Caco-2 (cell line): ENCODE measurements at regions not wholly inside any gene's neighbourhood (a gene's known extent, or its start where the extent isn't known, plus 50 kb on each side); places are given as distances from the start of the nearest gene placed in this dataset.

Experiments
- BruUV-seq: library from RNA; stranded (reverse); fragments of 400-500 nt; replicated peaks from 2 replicates; lab custom pipeline; 2021; lab: Mats Ljungman, UMichigan
- CTCF ChIA-PET: fragments of 300-600 bp; sonication (Branson Sonifier 250); formaldehyde crosslinking; loops from one replicate; lab custom pipeline; 2022; ENCODE audit warnings: antibody characterized with exemption; lab: Charles Lee
- POLR2A ChIA-PET: fragments of 300-600 bp; sonication (Branson Sonifier 250); formaldehyde crosslinking; loops from one replicate; lab custom pipeline; 2022; ENCODE audit warnings: antibody characterized with exemption; lab: Charles Lee
- DNase-seq, 2 experiments: peaks; one replicate each; pipeline versions ENCODE4 v3.0.0 to v3.0.0-alpha.2; 2020 to 2022
- H3K27me3 ChIP-seq: replicated peaks from 2 replicates; pipeline ENCODE4 v1.6.0; 2011; ENCODE audit warnings: low read length; ENCODE audit not compliant: control insufficient read depth, insufficient read depth
- H3K36me3 ChIP-seq: 2 replicates; pipeline ENCODE4 v1.5.1; 2011; ENCODE audit warnings: low read length; ENCODE audit not compliant: control insufficient read depth, insufficient read depth
- H3K4me1 ChIP-seq: fragments of 250-450 bp; sonication (Bioruptor Pico); 2 replicates; pipeline ENCODE4 v1.5.1; 2020; ENCODE audit warnings: mild to moderate bottlenecking
- H3K4me3 ChIP-seq: 2 replicates; pipeline ENCODE4 v1.5.1; 2011; ENCODE audit warnings: low read depth, mild to moderate bottlenecking, control low read depth, low read length
- H3K9me3 ChIP-seq: fragments of 250-450 bp; sonication (Bioruptor Pico); 2 replicates; pipeline ENCODE4 v1.5.1; 2020; ENCODE audit warnings: mild to moderate bottlenecking, moderate library complexity
- H3K27ac Mint-ChIP-seq: one replicate; pipeline ENCODE4 v1.8.0; 2022; ENCODE audit warnings: mixed read lengths; ENCODE audit not compliant: unreplicated experiment
- H3K27me3 Mint-ChIP-seq: one replicate; pipeline ENCODE4 v1.8.0; 2022; ENCODE audit warnings: mixed read lengths; ENCODE audit not compliant: insufficient read depth, unreplicated experiment
- H3K36me3 Mint-ChIP-seq: one replicate; pipeline ENCODE4 v1.8.0; 2022; ENCODE audit warnings: mild to moderate bottlenecking, mixed read lengths; ENCODE audit not compliant: insufficient read depth, unreplicated experiment
- H3K4me1 Mint-ChIP-seq: one replicate; pipeline ENCODE4 v1.8.0; 2022; ENCODE audit warnings: low read depth, mixed read lengths; ENCODE audit not compliant: unreplicated experiment
- H3K4me3 Mint-ChIP-seq: one replicate; pipeline ENCODE4 v1.8.0; 2022; ENCODE audit warnings: mild to moderate bottlenecking, moderate library complexity, mixed read lengths; ENCODE audit not compliant: unreplicated experiment
- H3K9me3 Mint-ChIP-seq: one replicate; pipeline ENCODE4 v1.8.0; 2022; ENCODE audit warnings: mixed read lengths; ENCODE audit not compliant: unreplicated experiment
- intact Hi-C: fragments of 100-400 bp; cut with micrococcal nuclease; formaldehyde crosslinking; loops from one replicate; pipeline ENCODE4 v1.10.0; 2022; ENCODE audit not compliant: unreplicated experiment
- TF ChIP-seq, protein P1 (sequence below), 2 experiments: fragments of 200-600 bp in 1 of 2; IDR thresholded peaks; 1 replicate in 1 of 2; 2 replicates in 1 of 2; pipeline versions ENCODE4 v1.5.1 to v1.8.0; 2011 to 2022; ENCODE audit warnings: antibody characterized with exemption in 1 of 2, control low read depth in 1 of 2, inconsistent platforms in 1 of 2, low read depth in 1 of 2, low read length in 1 of 2, mild to moderate bottlenecking in 1 of 2, moderate library complexity in 1 of 2; ENCODE audit not compliant: insufficient read depth in 1 of 2, severe bottlenecking in 1 of 2, unreplicated experiment in 1 of 2

- peak overlapping the region; percentile 39 for H3K4me3 Mint-ChIP-seq
- ChIA-PET CTCF (no interaction called here), POLR2A (no interaction called here)
- H3K27me3 Mint-ChIP-seq = no peaks in the 10 kb centered on the region
- TF ChIP-seq, protein P1, sequence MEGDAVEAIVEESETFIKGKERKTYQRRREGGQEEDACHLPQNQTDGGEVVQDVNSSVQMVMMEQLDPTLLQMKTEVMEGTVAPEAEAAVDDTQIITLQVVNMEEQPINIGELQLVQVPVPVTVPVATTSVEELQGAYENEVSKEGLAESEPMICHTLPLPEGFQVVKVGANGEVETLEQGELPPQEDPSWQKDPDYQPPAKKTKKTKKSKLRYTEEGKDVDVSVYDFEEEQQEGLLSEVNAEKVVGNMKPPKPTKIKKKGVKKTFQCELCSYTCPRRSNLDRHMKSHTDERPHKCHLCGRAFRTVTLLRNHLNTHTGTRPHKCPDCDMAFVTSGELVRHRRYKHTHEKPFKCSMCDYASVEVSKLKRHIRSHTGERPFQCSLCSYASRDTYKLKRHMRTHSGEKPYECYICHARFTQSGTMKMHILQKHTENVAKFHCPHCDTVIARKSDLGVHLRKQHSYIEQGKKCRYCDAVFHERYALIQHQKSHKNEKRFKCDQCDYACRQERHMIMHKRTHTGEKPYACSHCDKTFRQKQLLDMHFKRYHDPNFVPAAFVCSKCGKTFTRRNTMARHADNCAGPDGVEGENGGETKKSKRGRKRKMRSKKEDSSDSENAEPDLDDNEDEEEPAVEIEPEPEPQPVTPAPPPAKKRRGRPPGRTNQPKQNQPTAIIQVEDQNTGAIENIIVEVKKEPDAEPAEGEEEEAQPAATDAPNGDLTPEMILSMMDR (IDR thresholded peaks at IDR 0.05; ENCODE audit: insufficient read depth in 1 of 2, low read depth in 1 of 2, low read length in 1 of 2, severe bottlenecking in 1 of 2, unreplicated experiment in 1 of 2) = no peak
- no peaks in the 10 kb centered on the region for H3K27me3 ChIP-seq
- no peaks in the 10 kb centered on the region for H3K36me3 Mint-ChIP-seq
- peak overlapping the region; percentile 37 for H3K27ac Mint-ChIP-seq
- H3K9me3 Mint-ChIP-seq = no peaks in the 10 kb centered on the region
- peaks cover 21% of the 10 kb centered on the region for H3K4me1 Mint-ChIP-seq
- H3K4me1 ChIP-seq = peaks cover 18% of the 10 kb centered on the region
- peak in 1 of 2 experiments; percentile 37 for DNase-seq
- no peak overlapping the region for H3K4me3 ChIP-seq
- no peaks in the 10 kb centered on the region for H3K9me3 ChIP-seq
- no peaks in the 10 kb centered on the region for H3K36me3 ChIP-seq
- intact Hi-C loops = no loop called here
- no TSS peak for BruUV-seq
Measured at GRCh38 chr12:114944736-114945135, 260.8 kb upstream of the TBX3 start.

- no TSS peak for BruUV-seq
- Mint-ChIP-seq H3K27me3 (no peaks in the 10 kb centered on the region), H3K36me3 (no peaks in the 10 kb centered on the region), H3K27ac (no peak overlapping the region), H3K9me3 (no peaks in the 10 kb centered on the region), H3K4me1 (peaks cover 21% of the 10 kb centered on the region), H3K4me3 (no peak overlapping the region)
- ChIA-PET CTCF (no interaction called here), POLR2A (no interaction called here)
- Histone ChIP-seq H3K4me3 (no peak overlapping the region), H3K4me1 (peaks cover 18% of the 10 kb centered on the region), H3K9me3 (no peaks in the 10 kb centered on the region), H3K27me3 (no peaks in the 10 kb centered on the region), H3K36me3 (no peaks in the 10 kb centered on the region)
- no peak for DNase-seq
- TF ChIP-seq, protein P1 (IDR thresholded peaks at IDR 0.05; ENCODE audit: insufficient read depth in 1 of 2, low read depth in 1 of 2, low read length in 1 of 2, severe bottlenecking in 1 of 2, unreplicated experiment in 1 of 2) = no peak
- intact Hi-C loops = no loop called here
Measured at GRCh38 chr12:114943601-114944000, 259.6 kb upstream of the TBX3 start.

- H3K27me3 ChIP-seq = no peaks in the 10 kb centered on the region
- no peaks in the 10 kb centered on the region for H3K9me3 ChIP-seq
- peaks cover 10% of the 10 kb centered on the region for H3K4me1 ChIP-seq
- H3K4me3 ChIP-seq = no peak overlapping the region
- TF ChIP-seq, protein P1 (IDR thresholded peaks at IDR 0.05; ENCODE audit: insufficient read depth in 1 of 2, low read depth in 1 of 2, low read length in 1 of 2, severe bottlenecking in 1 of 2, unreplicated experiment in 1 of 2) = no peak
- no peaks in the 10 kb centered on the region for H3K36me3 ChIP-seq
- CTCF ChIA-PET = no interaction called here
- peaks cover 10% of the 10 kb centered on the region for H3K4me1 Mint-ChIP-seq
- no peaks in the 10 kb centered on the region for H3K9me3 Mint-ChIP-seq
- DNase-seq = no peak
- no peak overlapping the region for H3K4me3 Mint-ChIP-seq
- BruUV-seq = no TSS peak
- intact Hi-C loops = no loop called here
- H3K27me3 Mint-ChIP-seq = no peaks in the 10 kb centered on the region
- H3K36me3 Mint-ChIP-seq = no peaks in the 10 kb centered on the region
- no peak overlapping the region for H3K27ac Mint-ChIP-seq
- POLR2A ChIA-PET = no interaction called here
Measured at GRCh38 chr12:114938487-114939210, 254.7 kb upstream of the TBX3 start.
